GM23338 (cell line): ENCODE measurements at regions not wholly inside any gene's neighbourhood (a gene's known extent, or its start where the extent isn't known, plus 50 kb on each side); places are given as distances from the start of the nearest gene placed in this dataset.

Experiments used
- ATAC-seq: fragments of 200-7000 bp; cut with Tn5 transposase; 3 replicates; pipeline ENCODE4 v1.9.1; 2020
- DNase-seq: peaks from one replicate; pipeline ENCODE4 v3.0.0-alpha.2; 2015; ENCODE audit warnings: low spot score
- H2AFZ ChIP-seq: fragments of 200-600 bp; sonication (generic); 2 replicates; pipeline ENCODE4 v1.8.0; 2016; ENCODE audit warnings: antibody characterized with exemption, mild to moderate bottlenecking, moderate library complexity
- H3F3A ChIP-seq: fragments of 200-600 bp; sonication (generic); replicated peaks from 2 replicates; pipeline ENCODE4 v1.8.0; 2017; ENCODE audit warnings: antibody characterized with exemption, mixed run types, low read depth
- H3K27ac ChIP-seq: fragments of 200-600 bp; sonication (generic); 2 replicates; pipeline ENCODE4 v1.6.1; 2016; ENCODE audit warnings: low read depth
- H3K27me3 ChIP-seq: fragments of 200-600 bp; sonication (generic); 2 replicates; pipeline ENCODE4 v1.8.0; 2016; ENCODE audit warnings: mild to moderate bottlenecking, mixed run types, moderate library complexity; ENCODE audit not compliant: insufficient read depth
- H3K36me3 ChIP-seq: fragments of 200-600 bp; sonication (generic); 2 replicates; pipeline ENCODE4 v1.8.0; 2016; ENCODE audit warnings: mild to moderate bottlenecking; ENCODE audit not compliant: insufficient read depth
- H3K4me1 ChIP-seq: fragments of 200-600 bp; sonication (generic); 2 replicates; pipeline ENCODE4 v1.8.0; 2016; ENCODE audit warnings: mild to moderate bottlenecking, moderate library complexity; ENCODE audit not compliant: insufficient read depth
- H3K4me2 ChIP-seq: fragments of 200-600 bp; sonication (generic); 2 replicates; pipeline ENCODE4 v1.7.1; 2017; ENCODE audit warnings: mixed run types
- H3K4me3 ChIP-seq: fragments of 200-600 bp; sonication (generic); 2 replicates; pipeline ENCODE4 v1.6.1; 2016; ENCODE audit warnings: mixed run types
- H3K79me2 ChIP-seq: fragments of 200-600 bp; sonication (generic); replicated peaks from 2 replicates; pipeline ENCODE4 v1.8.0; 2017; ENCODE audit warnings: mild to moderate bottlenecking; ENCODE audit not compliant: insufficient read depth
- H3K9me2 ChIP-seq: fragments of 200-600 bp; sonication (generic); 2 replicates; pipeline ENCODE4 v1.8.0; 2017; ENCODE audit not compliant: insufficient read depth
- H4K20me1 ChIP-seq: fragments of 200-600 bp; sonication (generic); replicated peaks from 2 replicates; pipeline ENCODE4 v1.8.0; 2017; ENCODE audit warnings: mild to moderate bottlenecking; ENCODE audit not compliant: insufficient read depth
- H3K27ac Mint-ChIP-seq: 2 replicates; pipeline ENCODE4 v1.8.0; 2020; ENCODE audit warnings: inconsistent platforms, mild to moderate bottlenecking, moderate library complexity, mixed read lengths
- H3K27me3 Mint-ChIP-seq: 3 replicates; pipeline ENCODE4 v1.8.0; 2022; ENCODE audit warnings: low read depth, mild to moderate bottlenecking, moderate library complexity, mixed read lengths, inconsistent platforms; ENCODE audit not compliant: insufficient read depth, poor library complexity
- H3K36me3 Mint-ChIP-seq: 3 replicates; pipeline ENCODE4 v1.8.0; 2021; ENCODE audit warnings: low read depth, mild to moderate bottlenecking, inconsistent platforms, moderate library complexity, mixed read lengths
- H3K4me1 Mint-ChIP-seq: 3 replicates; pipeline ENCODE4 v1.8.0; 2020; ENCODE audit warnings: mild to moderate bottlenecking, inconsistent platforms, mixed read lengths
- H3K4me3 Mint-ChIP-seq: 3 replicates; pipeline ENCODE4 v1.8.0; 2021; ENCODE audit warnings: moderate library complexity, mild to moderate bottlenecking, inconsistent platforms, mixed read lengths
- H3K9me3 Mint-ChIP-seq: 3 replicates; pipeline ENCODE4 v1.8.0; 2020; ENCODE audit warnings: moderate library complexity, mild to moderate bottlenecking, inconsistent platforms, mixed read lengths
- CREB1 ChIP-seq: fragments of 250-450 bp; sonication (Bioruptor Pico); IDR thresholded peaks from 2 replicates; pipeline ENCODE4 v1.5.0; 2020; ENCODE audit warnings: low read depth, mild to moderate bottlenecking, moderate library complexity
- EZH2 ChIP-seq: fragments of 200-600 bp; sonication (generic); IDR thresholded peaks from one replicate; pipeline ENCODE4 v1.8.0; 2017; ENCODE audit warnings: antibody characterized with exemption, mild to moderate bottlenecking, low read depth; ENCODE audit not compliant: unreplicated experiment
- EZH2phosphoT487 ChIP-seq: fragments of 200-600 bp; sonication (generic); IDR thresholded peaks from one replicate; pipeline ENCODE4 v1.8.1; 2018; ENCODE audit warnings: antibody characterized with exemption; ENCODE audit not compliant: unreplicated experiment
- JUNB ChIP-seq: IDR thresholded peaks from one replicate; pipeline ENCODE4 v1.6.1; 2016; ENCODE audit warnings: antibody characterized with exemption; ENCODE audit not compliant: unreplicated experiment
- NANOG ChIP-seq: IDR thresholded peaks from 2 replicates; pipeline ENCODE4 v1.6.1; 2016; ENCODE audit warnings: antibody characterized with exemption, borderline replicate concordance
- POLR2AphosphoS5 ChIP-seq: IDR thresholded peaks from 2 replicates; pipeline ENCODE4 v1.6.1; 2016; ENCODE audit warnings: antibody characterized with exemption, low read depth
- STAT1 ChIP-seq: IDR thresholded peaks from one replicate; pipeline ENCODE4 v1.6.1; 2016; ENCODE audit warnings: antibody characterized with exemption; ENCODE audit not compliant: unreplicated experiment
- ZNF114 ChIP-seq: fragments of 250-450 bp; sonication (Bioruptor Pico); IDR thresholded peaks from 2 replicates; pipeline ENCODE4 v1.5.0; 2020; ENCODE audit warnings: mild to moderate bottlenecking, moderate library complexity
- TF ChIP-seq, protein P1 (sequence below): fragments of 250-450 bp; sonication (Bioruptor Pico); IDR thresholded peaks from 2 replicates; pipeline ENCODE4 v1.5.0; 2020; ENCODE audit warnings: mild to moderate bottlenecking, moderate library complexity
- TF ChIP-seq, protein P2 (sequence below): IDR thresholded peaks from one replicate; pipeline ENCODE4 v1.6.1; 2018; ENCODE audit warnings: antibody characterized with exemption; ENCODE audit not compliant: unreplicated experiment
- TF ChIP-seq, protein P3 (sequence below), 2 experiments: fragments of 200-600 bp in 1 of 2; sonication (generic) in 1 of 2; conservative IDR thresholded peaks; 2 replicates each; pipeline versions ENCODE4 v1.5.1 to v1.6.1; 2016 to 2017; ENCODE audit warnings: antibody characterized with exemption in 2 of 2, low read depth in 2 of 2, mild to moderate bottlenecking in 2 of 2, moderate library complexity in 1 of 2
- TF ChIP-seq, protein P4 (sequence below): IDR thresholded peaks from 2 replicates; pipeline ENCODE4 v1.6.1; 2016; ENCODE audit warnings: antibody characterized with exemption

DNA sequence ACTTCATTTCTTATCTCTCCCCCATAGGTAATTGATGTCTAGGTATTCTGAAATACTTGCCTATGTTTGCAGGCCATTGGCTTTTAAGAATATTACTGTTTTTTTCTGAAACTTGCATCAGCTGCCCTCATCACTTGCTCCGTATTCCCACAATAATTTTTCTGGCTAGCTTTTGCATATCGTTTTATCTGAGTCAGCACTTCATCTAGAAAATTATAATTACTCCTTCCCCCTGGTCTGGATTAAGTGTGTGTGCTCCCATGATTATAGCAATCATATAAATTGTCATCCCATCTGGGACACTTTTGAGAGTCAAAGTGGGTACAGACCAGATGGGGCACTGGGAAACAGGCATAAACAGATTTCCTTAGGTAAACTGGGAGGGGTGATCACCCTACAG lies 583.2 kb upstream of the B3GALT2 start (continued):
- TF ChIP-seq, protein P1, sequence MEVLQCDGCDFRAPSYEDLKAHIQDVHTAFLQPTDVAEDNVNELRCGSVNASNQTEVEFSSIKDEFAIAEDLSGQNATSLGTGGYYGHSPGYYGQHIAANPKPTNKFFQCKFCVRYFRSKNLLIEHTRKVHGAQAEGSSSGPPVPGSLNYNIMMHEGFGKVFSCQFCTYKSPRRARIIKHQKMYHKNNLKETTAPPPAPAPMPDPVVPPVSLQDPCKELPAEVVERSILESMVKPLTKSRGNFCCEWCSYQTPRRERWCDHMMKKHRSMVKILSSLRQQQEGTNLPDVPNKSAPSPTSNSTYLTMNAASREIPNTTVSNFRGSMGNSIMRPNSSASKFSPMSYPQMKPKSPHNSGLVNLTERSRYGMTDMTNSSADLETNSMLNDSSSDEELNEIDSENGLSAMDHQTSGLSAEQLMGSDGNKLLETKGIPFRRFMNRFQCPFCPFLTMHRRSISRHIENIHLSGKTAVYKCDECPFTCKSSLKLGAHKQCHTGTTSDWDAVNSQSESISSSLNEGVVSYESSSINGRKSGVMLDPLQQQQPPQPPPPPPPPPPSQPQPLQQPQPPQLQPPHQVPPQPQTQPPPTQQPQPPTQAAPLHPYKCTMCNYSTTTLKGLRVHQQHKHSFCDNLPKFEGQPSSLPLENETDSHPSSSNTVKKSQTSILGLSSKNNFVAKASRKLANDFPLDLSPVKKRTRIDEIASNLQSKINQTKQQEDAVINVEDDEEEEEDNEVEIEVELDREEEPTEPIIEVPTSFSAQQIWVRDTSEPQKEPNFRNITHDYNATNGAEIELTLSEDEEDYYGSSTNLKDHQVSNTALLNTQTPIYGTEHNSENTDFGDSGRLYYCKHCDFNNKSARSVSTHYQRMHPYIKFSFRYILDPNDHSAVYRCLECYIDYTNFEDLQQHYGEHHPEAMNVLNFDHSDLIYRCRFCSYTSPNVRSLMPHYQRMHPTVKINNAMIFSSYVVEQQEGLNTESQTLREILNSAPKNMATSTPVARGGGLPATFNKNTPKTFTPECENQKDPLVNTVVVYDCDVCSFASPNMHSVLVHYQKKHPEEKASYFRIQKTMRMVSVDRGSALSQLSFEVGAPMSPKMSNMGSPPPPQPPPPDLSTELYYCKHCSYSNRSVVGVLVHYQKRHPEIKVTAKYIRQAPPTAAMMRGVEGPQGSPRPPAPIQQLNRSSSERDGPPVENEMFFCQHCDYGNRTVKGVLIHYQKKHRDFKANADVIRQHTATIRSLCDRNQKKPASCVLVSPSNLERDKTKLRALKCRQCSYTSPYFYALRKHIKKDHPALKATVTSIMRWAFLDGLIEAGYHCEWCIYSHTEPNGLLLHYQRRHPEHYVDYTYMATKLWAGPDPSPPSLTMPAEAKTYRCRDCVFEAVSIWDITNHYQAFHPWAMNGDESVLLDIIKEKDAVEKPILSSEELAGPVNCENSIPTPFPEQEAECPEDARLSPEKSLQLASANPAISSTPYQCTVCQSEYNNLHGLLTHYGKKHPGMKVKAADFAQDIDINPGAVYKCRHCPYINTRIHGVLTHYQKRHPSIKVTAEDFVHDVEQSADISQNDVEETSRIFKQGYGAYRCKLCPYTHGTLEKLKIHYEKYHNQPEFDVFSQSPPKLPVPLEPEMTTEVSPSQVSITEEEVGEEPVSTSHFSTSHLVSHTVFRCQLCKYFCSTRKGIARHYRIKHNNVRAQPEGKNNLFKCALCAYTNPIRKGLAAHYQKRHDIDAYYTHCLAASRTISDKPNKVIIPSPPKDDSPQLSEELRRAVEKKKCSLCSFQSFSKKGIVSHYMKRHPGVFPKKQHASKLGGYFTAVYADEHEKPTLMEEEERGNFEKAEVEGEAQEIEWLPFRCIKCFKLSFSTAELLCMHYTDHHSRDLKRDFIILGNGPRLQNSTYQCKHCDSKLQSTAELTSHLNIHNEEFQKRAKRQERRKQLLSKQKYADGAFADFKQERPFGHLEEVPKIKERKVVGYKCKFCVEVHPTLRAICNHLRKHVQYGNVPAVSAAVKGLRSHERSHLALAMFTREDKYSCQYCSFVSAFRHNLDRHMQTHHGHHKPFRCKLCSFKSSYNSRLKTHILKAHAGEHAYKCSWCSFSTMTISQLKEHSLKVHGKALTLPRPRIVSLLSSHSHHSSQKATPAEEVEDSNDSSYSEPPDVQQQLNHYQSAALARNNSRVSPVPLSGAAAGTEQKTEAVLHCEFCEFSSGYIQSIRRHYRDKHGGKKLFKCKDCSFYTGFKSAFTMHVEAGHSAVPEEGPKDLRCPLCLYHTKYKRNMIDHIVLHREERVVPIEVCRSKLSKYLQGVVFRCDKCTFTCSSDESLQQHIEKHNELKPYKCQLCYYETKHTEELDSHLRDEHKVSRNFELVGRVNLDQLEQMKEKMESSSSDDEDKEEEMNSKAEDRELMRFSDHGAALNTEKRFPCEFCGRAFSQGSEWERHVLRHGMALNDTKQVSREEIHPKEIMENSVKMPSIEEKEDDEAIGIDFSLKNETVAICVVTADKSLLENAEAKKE (CRISPR knock-in tag): no peak
- TF ChIP-seq EZH2phosphoT487: no peak

DNA sequence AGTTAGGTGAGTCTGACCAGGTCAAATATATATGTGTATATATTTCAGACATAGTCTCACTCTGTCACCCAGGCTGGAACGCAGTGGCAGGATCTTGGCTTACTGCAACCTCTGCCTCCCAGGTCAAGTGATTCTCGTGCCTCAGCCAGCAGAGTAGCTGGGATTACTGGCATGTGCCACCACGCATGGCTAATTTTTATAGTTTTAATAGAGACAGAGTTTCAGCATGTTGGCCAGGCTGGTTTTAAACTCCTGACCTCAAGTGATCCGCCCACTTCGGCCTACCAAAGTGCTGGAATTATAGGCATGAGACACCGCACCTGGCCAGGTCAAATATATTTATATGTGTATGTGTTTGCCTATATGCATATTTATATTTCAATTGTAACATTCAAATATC lies 581.5 kb upstream of the B3GALT2 start:
- Histone ChIP-seq H3F3A (no peaks in the 10 kb centered on the region), H3K4me1 (no peaks in the 10 kb centered on the region), H3K9me2 (no peaks in the 10 kb centered on the region), H3K4me2 (no peak overlapping the region), H3K4me3 (no peak overlapping the region), H3K27me3 (no peaks in the 10 kb centered on the region), H3K27ac (no peak overlapping the region), H2AFZ (no peak overlapping the region), H3K79me2 (no peaks in the 10 kb centered on the region), H3K36me3 (no peaks in the 10 kb centered on the region), H4K20me1 (no peaks in the 10 kb centered on the region)
- ATAC-seq (no peak), DNase-seq (no peak)
- no peaks in the 10 kb centered on the region for H3K9me3 Mint-ChIP-seq
- no peak overlapping the region for H3K4me3 Mint-ChIP-seq
- H3K4me1 Mint-ChIP-seq: no peaks in the 10 kb centered on the region
- no peaks in the 10 kb centered on the region for H3K27me3 Mint-ChIP-seq
- no peaks in the 10 kb centered on the region for H3K36me3 Mint-ChIP-seq
- H3K27ac Mint-ChIP-seq: no peak overlapping the region
- TF ChIP-seq, protein P2, sequence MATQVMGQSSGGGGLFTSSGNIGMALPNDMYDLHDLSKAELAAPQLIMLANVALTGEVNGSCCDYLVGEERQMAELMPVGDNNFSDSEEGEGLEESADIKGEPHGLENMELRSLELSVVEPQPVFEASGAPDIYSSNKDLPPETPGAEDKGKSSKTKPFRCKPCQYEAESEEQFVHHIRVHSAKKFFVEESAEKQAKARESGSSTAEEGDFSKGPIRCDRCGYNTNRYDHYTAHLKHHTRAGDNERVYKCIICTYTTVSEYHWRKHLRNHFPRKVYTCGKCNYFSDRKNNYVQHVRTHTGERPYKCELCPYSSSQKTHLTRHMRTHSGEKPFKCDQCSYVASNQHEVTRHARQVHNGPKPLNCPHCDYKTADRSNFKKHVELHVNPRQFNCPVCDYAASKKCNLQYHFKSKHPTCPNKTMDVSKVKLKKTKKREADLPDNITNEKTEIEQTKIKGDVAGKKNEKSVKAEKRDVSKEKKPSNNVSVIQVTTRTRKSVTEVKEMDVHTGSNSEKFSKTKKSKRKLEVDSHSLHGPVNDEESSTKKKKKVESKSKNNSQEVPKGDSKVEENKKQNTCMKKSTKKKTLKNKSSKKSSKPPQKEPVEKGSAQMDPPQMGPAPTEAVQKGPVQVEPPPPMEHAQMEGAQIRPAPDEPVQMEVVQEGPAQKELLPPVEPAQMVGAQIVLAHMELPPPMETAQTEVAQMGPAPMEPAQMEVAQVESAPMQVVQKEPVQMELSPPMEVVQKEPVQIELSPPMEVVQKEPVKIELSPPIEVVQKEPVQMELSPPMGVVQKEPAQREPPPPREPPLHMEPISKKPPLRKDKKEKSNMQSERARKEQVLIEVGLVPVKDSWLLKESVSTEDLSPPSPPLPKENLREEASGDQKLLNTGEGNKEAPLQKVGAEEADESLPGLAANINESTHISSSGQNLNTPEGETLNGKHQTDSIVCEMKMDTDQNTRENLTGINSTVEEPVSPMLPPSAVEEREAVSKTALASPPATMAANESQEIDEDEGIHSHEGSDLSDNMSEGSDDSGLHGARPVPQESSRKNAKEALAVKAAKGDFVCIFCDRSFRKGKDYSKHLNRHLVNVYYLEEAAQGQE: no peak
- no peak for TF ChIP-seq STAT1
- TF ChIP-seq EZH2: no peak
- TF ChIP-seq EZH2phosphoT487: no peak
- TF ChIP-seq CREB1 (CRISPR knock-in tag): no peak
- TF ChIP-seq, protein P3, sequence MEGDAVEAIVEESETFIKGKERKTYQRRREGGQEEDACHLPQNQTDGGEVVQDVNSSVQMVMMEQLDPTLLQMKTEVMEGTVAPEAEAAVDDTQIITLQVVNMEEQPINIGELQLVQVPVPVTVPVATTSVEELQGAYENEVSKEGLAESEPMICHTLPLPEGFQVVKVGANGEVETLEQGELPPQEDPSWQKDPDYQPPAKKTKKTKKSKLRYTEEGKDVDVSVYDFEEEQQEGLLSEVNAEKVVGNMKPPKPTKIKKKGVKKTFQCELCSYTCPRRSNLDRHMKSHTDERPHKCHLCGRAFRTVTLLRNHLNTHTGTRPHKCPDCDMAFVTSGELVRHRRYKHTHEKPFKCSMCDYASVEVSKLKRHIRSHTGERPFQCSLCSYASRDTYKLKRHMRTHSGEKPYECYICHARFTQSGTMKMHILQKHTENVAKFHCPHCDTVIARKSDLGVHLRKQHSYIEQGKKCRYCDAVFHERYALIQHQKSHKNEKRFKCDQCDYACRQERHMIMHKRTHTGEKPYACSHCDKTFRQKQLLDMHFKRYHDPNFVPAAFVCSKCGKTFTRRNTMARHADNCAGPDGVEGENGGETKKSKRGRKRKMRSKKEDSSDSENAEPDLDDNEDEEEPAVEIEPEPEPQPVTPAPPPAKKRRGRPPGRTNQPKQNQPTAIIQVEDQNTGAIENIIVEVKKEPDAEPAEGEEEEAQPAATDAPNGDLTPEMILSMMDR (conservative IDR thresholded peaks at IDR 0.05; ENCODE audit: low read depth in 2 of 2): no peak
- TF ChIP-seq JUNB: no peak
- TF ChIP-seq ZNF114 (CRISPR knock-in tag): no peak
- TF ChIP-seq, protein P4, sequence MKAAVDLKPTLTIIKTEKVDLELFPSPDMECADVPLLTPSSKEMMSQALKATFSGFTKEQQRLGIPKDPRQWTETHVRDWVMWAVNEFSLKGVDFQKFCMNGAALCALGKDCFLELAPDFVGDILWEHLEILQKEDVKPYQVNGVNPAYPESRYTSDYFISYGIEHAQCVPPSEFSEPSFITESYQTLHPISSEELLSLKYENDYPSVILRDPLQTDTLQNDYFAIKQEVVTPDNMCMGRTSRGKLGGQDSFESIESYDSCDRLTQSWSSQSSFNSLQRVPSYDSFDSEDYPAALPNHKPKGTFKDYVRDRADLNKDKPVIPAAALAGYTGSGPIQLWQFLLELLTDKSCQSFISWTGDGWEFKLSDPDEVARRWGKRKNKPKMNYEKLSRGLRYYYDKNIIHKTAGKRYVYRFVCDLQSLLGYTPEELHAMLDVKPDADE: no peak
- no peak for TF ChIP-seq NANOG
- no peak for TF ChIP-seq POLR2AphosphoS5
